ENCODE measurements at regions not wholly inside any gene's neighbourhood (a gene's known extent, or its start where the extent isn't known, plus 50 kb on each side); places are given as distances from the start of the nearest gene placed in this dataset.

- no peak for DNase-seq (ENCODE audit: low spot score)
These were observed 67.5 kb downstream of the ATP6V1G3 start for GRCh38 chr1:198472997-198473396.

GRCh38 chr1:198472119-198472518 is 68.4 kb downstream of the ATP6V1G3 start:
- no peak for DNase-seq (ENCODE audit: low spot score)

GRCh38 chr1:198467907-198468306 is 72.6 kb downstream of the ATP6V1G3 start:
- DNase-seq (ENCODE audit: low spot score), result no peak

- DNase-seq (ENCODE audit: low spot score), result no peak
These were observed 73.1 kb downstream of the ATP6V1G3 start for GRCh38 chr1:198467342-198467741.

GRCh38 chr1:198465201-198466144 is 75.0 kb downstream of the ATP6V1G3 start:
- DNase-seq (ENCODE audit: low spot score), result peak; percentile 39

GRCh38 chr1:198463709-198464108 is 76.8 kb downstream of the ATP6V1G3 start:
- DNase-seq (ENCODE audit: low spot score), result no peak

GRCh38 chr1:198462365-198463019 is 78.0 kb downstream of the ATP6V1G3 start:
- no peak for DNase-seq (ENCODE audit: low spot score)

- DNase-seq (ENCODE audit: low spot score), result no peak
These were observed 84.5 kb downstream of the ATP6V1G3 start for GRCh38 chr1:198455966-198456365.

GRCh38 chr1:198449727-198450433 is 90.6 kb downstream of the ATP6V1G3 start:
- DNase-seq (ENCODE audit: low spot score), result no peak

- DNase-seq (ENCODE audit: low spot score), result no peak
These were observed 91.2 kb downstream of the ATP6V1G3 start for GRCh38 chr1:198449261-198449660.

GRCh38 chr1:198447468-198447867 is 93.0 kb downstream of the ATP6V1G3 start:
- no peak for DNase-seq (ENCODE audit: low spot score)

- DNase-seq (ENCODE audit: low spot score), result no peak
These were observed 94.6 kb downstream of the ATP6V1G3 start for GRCh38 chr1:198445872-198446271.

GRCh38 chr1:198444792-198445191 is 95.7 kb downstream of the ATP6V1G3 start:
- DNase-seq (ENCODE audit: low spot score), result no peak

- no peak for DNase-seq (ENCODE audit: low spot score)
These were observed 96.9 kb downstream of the ATP6V1G3 start for GRCh38 chr1:198443365-198444233.

GRCh38 chr1:198440842-198441241 is 99.6 kb downstream of the ATP6V1G3 start:
- DNase-seq (ENCODE audit: low spot score), result no peak

GRCh38 chr1:198437332-198437731 is 103.1 kb downstream of the ATP6V1G3 start:
- no peak for DNase-seq (ENCODE audit: low spot score)

GRCh38 chr1:198436276-198436675 is 104.2 kb downstream of the ATP6V1G3 start:
- DNase-seq (ENCODE audit: low spot score), result no peak

GRCh38 chr1:198435056-198435455 is 105.4 kb downstream of the ATP6V1G3 start:
- no peak for DNase-seq (ENCODE audit: low spot score)

GRCh38 chr1:198424441-198424840 is 116.0 kb downstream of the ATP6V1G3 start:
- no peak for DNase-seq (ENCODE audit: low spot score)

GRCh38 chr1:198423673-198424072 is 116.8 kb downstream of the ATP6V1G3 start:
- DNase-seq (ENCODE audit: low spot score), result no peak

GRCh38 chr1:198417039-198417438 is 123.4 kb downstream of the ATP6V1G3 start:
- no peak for DNase-seq (ENCODE audit: low spot score)

GRCh38 chr1:198416296-198416695 is 124.2 kb downstream of the ATP6V1G3 start:
- DNase-seq (ENCODE audit: low spot score), result no peak
